Breast epithelium (tissue), 4 donors: ENCODE measurements at regions not wholly inside any gene's neighbourhood (a gene's known extent, or its start where the extent isn't known, plus 50 kb on each side); places are given as distances from the start of the nearest gene placed in this dataset.

Source experiments
- DNase-seq, 2 donors: peaks; one replicate each; pipeline ENCODE4 v3.0.0-alpha.2; 2019; ENCODE audit warnings: low spot score in 2 of 2
- H3K27ac ChIP-seq, 2 donors: fragments of 200-600 bp; sonication (generic) in 1 of 2; one replicate each; pipeline ENCODE4 v1.5.1; 2016 to 2019; ENCODE audit warnings: mild to moderate bottlenecking in 1 of 2
- H3K27me3 ChIP-seq, 2 donors: fragments of 200-600 bp; sonication (generic) in 1 of 2; one replicate each; pipeline versions ENCODE4 v1.5.1 to v1.6.0; 2017 to 2019; ENCODE audit warnings: control low read depth in 1 of 2, mild to moderate bottlenecking in 1 of 2
- H3K36me3 ChIP-seq: fragments of 200-600 bp; one replicate; pipeline ENCODE4 v1.5.1; 2019
- H3K4me1 ChIP-seq, 2 donors: fragments of 200-600 bp; sonication (generic); one replicate each; pipeline ENCODE4 v1.5.1; 2016 to 2019; ENCODE audit warnings: control low read depth in 1 of 2
- H3K4me3 ChIP-seq, 3 donors: fragments of 200-600 bp; sonication (generic); 1 replicate in 2 of 3; 2 replicates in 1 of 3; pipeline ENCODE4 v1.5.1; 2016 to 2019; ENCODE audit warnings: mild to moderate bottlenecking in 3 of 3, moderate library complexity in 2 of 3
- H3K9me3 ChIP-seq, 2 donors: fragments of 200-600 bp; sonication (generic) in 1 of 2; one replicate each; pipeline ENCODE4 v1.5.1; 2016 to 2019; ENCODE audit warnings: control low read depth in 1 of 2
- POLR2A ChIP-seq: fragments of 450-650 bp; IDR thresholded peaks from one replicate; pipeline ENCODE4 v1.6.1; 2016; ENCODE audit warnings: antibody characterized with exemption, mild to moderate bottlenecking, moderate library complexity
- POLR2AphosphoS5 ChIP-seq, 3 donors: sonication (generic); formaldehyde crosslinking; IDR thresholded peaks; one replicate each; pipeline ENCODE4 v1.6.1; 2017; ENCODE audit warnings: antibody characterized with exemption in 3 of 3
- intact Hi-C: fragments of 100-400 bp; cut with DNase I; formaldehyde crosslinking; loops from one replicate; pipeline ENCODE4 v1.15.1; 2023; ENCODE audit warnings: low total_unique reads
- TF ChIP-seq, protein P1 (sequence below), 3 donors: fragments of 450-650 bp; IDR thresholded peaks; one replicate each; pipeline ENCODE4 v1.5.1; 2016 to 2017; ENCODE audit warnings: antibody characterized with exemption in 3 of 3, mild to moderate bottlenecking in 3 of 3, moderate library complexity in 3 of 3

DNA sequence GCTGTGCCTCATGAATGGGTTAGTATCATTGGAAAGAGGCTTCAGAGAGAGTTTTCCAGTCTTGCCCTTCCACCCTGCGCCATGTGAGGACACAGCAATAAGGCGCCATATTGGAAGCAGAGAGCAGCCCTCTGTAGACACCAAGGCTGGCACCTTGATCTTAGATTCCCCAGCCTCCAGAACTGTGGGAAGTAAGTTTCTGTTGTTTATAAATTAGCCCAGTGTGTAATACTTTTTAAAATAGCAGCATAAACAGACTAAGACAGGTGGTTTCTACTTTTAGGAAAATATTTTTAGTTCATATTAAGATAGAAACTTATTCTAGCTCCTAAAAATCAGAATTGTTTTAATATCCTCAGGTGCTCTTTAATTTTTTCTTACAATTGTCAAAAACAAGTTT, 117.9 kb downstream of the TM9SF2 start:
- H3K36me3 ChIP-seq = no peaks in the 10 kb centered on the region
- no peaks in the 10 kb centered on the region for H3K9me3 ChIP-seq
- no peak for TF ChIP-seq POLR2AphosphoS5 (IDR thresholded peaks at IDR 0.05)
- TF ChIP-seq, protein P1, sequence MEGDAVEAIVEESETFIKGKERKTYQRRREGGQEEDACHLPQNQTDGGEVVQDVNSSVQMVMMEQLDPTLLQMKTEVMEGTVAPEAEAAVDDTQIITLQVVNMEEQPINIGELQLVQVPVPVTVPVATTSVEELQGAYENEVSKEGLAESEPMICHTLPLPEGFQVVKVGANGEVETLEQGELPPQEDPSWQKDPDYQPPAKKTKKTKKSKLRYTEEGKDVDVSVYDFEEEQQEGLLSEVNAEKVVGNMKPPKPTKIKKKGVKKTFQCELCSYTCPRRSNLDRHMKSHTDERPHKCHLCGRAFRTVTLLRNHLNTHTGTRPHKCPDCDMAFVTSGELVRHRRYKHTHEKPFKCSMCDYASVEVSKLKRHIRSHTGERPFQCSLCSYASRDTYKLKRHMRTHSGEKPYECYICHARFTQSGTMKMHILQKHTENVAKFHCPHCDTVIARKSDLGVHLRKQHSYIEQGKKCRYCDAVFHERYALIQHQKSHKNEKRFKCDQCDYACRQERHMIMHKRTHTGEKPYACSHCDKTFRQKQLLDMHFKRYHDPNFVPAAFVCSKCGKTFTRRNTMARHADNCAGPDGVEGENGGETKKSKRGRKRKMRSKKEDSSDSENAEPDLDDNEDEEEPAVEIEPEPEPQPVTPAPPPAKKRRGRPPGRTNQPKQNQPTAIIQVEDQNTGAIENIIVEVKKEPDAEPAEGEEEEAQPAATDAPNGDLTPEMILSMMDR (IDR thresholded peaks at IDR 0.05) = no peak
- no peak for TF ChIP-seq POLR2A
- H3K27me3 ChIP-seq = no peaks in the 10 kb centered on the region
- H3K4me1 ChIP-seq = no peaks in the 10 kb centered on the region
- no peak overlapping the region for H3K4me3 ChIP-seq
- intact Hi-C loops = no loop called here
- no peak overlapping the region for H3K27ac ChIP-seq
- DNase-seq = no peak

DNA sequence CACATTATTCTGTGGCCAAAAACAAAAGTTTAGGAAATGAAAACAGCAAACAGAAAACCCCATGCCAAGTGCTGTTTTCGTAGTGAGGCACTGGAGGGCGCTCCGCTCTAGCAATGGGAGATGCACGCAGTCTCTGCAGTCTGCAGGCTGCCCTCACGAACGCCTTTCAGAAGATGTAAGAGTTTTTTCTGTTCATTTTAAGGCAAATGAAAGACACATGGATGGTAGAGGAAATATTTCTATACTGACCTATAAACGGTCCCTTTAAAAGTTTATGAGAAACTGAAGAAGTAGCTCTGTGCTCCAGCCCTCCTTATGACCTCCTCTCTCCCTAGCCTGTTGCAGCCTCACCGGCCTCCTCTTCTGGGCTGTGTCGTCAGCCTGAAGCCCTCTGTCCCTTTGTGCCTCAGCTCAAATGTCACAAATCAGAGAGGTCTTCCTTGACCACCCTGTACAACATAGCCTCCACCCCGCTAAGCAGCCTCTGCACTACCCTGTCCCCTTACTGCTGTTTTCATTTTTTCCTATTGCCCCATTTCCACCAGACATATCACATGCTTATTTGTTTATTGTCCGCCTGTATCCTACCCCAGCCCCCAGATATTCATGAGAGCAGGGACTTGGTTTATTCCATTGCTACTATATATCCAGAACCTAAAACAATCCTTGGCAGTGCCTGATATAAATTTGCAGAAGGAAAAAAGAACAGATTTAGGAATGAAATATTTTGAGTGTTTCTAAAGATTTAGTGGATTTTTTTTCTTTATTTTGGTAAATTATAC, 116.4 kb downstream of the TM9SF2 start:
- H3K27me3 ChIP-seq = no peaks in the 10 kb centered on the region
- H3K27ac ChIP-seq = no peak overlapping the region
- intact Hi-C loops = no loop called here
- no peaks in the 10 kb centered on the region for H3K4me1 ChIP-seq
- no peaks in the 10 kb centered on the region for H3K36me3 ChIP-seq
- no peaks in the 10 kb centered on the region for H3K9me3 ChIP-seq
- TF ChIP-seq, protein P1 (IDR thresholded peaks at IDR 0.05) = peak in 1 of 3 donors; percentile 32
- TF ChIP-seq POLR2AphosphoS5 (IDR thresholded peaks at IDR 0.05) = no peak
- no peak for TF ChIP-seq POLR2A
- DNase-seq = no peak
- no peak overlapping the region for H3K4me3 ChIP-seq

DNA sequence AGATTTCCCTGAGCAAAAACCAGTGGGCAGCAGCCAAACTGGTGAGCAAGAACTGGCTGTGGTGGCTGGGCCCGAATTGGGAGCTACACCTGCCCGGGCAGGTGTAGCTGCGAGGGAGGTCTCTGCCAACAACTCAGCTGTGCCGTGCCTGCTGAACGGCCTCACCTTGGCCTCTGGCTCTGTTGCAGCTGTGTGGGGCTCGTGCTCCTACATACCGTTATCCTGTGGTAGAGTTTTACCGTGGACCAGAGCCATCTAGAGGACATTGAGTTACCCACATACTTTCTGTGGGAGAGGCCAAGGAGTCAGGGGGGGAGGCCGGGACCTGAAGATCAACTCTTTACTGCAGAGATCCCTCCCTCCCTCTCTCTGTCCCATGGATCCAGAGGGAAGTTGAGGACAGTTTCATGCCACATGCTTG, 113.2 kb downstream of the TM9SF2 start:
- intact Hi-C loops = no loop called here
- TF ChIP-seq, protein P1 (IDR thresholded peaks at IDR 0.05) = no peak
- TF ChIP-seq POLR2A (no peak), POLR2AphosphoS5 (IDR thresholded peaks at IDR 0.05) (no peak)

More for the DNA sequence above, 113.2 kb downstream of the TM9SF2 start:
- H3K9me3 ChIP-seq = no peaks in the 10 kb centered on the region
- peak in 1 of 2 donors; percentile 47 for DNase-seq
- no peaks in the 10 kb centered on the region for H3K27me3 ChIP-seq
- H3K4me1 ChIP-seq = no peaks in the 10 kb centered on the region
- peak overlapping the region in 1 of 2 donors; percentile 9 for H3K27ac ChIP-seq
- no peaks in the 10 kb centered on the region for H3K36me3 ChIP-seq
- H3K4me3 ChIP-seq = no peak overlapping the region
